Fibroblast of villous mesenchyme (primary cell): ENCODE measurements at regions not wholly inside any gene's neighbourhood (a gene's known extent, or its start where the extent isn't known, plus 50 kb on each side); places are given as distances from the start of the nearest gene placed in this dataset.
"Not testable (repeated sequence)": the region's sequence is repeated elsewhere in the genome, so short reads cannot be mapped to it uniquely, and the experiment has no call there.

Experiments
- DNase-seq: peaks from one replicate; pipeline ENCODE4 v3.0.0-alpha.2; 2010; ENCODE audit warnings: low read depth
- H3K4me3 ChIP-seq: 2 replicates; pipeline ENCODE4 v1.5.1; 2011; ENCODE audit warnings: low read depth, mild to moderate bottlenecking, low read length
- TF ChIP-seq, protein P1 (sequence below): IDR thresholded peaks from 2 replicates; pipeline ENCODE4 v1.5.1; 2012; ENCODE audit warnings: low read depth, mild to moderate bottlenecking, low read length; ENCODE audit not compliant: insufficient read depth

- TF ChIP-seq, protein P1, sequence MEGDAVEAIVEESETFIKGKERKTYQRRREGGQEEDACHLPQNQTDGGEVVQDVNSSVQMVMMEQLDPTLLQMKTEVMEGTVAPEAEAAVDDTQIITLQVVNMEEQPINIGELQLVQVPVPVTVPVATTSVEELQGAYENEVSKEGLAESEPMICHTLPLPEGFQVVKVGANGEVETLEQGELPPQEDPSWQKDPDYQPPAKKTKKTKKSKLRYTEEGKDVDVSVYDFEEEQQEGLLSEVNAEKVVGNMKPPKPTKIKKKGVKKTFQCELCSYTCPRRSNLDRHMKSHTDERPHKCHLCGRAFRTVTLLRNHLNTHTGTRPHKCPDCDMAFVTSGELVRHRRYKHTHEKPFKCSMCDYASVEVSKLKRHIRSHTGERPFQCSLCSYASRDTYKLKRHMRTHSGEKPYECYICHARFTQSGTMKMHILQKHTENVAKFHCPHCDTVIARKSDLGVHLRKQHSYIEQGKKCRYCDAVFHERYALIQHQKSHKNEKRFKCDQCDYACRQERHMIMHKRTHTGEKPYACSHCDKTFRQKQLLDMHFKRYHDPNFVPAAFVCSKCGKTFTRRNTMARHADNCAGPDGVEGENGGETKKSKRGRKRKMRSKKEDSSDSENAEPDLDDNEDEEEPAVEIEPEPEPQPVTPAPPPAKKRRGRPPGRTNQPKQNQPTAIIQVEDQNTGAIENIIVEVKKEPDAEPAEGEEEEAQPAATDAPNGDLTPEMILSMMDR: no peak
- no peak for DNase-seq
- H3K4me3 ChIP-seq: no peak overlapping the region
Measured at GRCh38 chr4:3612281-3612680, 80.1 kb upstream of the LRPAP1 start.

DNA sequence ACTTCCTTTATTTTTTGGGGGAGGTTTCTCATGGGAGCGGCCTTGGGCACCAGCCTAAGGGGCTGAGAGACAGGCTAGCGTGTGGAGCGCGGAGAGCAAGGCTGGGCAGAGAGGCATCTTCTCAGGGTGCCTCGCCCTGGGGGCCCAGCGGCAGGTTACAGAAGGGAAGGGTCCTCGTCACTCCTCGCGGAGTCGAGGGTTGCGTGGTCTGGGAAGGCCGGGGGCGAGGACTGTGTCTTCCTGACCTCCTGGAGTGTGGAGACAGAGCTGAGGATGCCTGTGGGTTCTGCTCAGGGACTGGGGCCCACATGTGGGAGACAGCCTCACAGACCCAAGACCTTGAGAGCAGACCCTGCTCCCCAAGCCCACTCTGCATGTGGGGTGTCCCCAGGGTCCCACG is 79.6 kb upstream of the LRPAP1 start:
- no peak for DNase-seq
- TF ChIP-seq, protein P1: no peak
- no peak overlapping the region for H3K4me3 ChIP-seq

- not testable (repeated sequence) for H3K4me3 ChIP-seq, DNase-seq
Measured at GRCh38 chr4:3610851-3611250, 78.6 kb upstream of the LRPAP1 start.

- H3K4me3 ChIP-seq, DNase-seq: not testable (repeated sequence)
Measured at GRCh38 chr4:3609905-3610304, 77.7 kb upstream of the LRPAP1 start.

GRCh38 chr4:3607690-3608552 is 75.7 kb upstream of the LRPAP1 start:
- DNase-seq: no peak
- TF ChIP-seq, protein P1: no peak
- H3K4me3 ChIP-seq: no peak overlapping the region

DNA sequence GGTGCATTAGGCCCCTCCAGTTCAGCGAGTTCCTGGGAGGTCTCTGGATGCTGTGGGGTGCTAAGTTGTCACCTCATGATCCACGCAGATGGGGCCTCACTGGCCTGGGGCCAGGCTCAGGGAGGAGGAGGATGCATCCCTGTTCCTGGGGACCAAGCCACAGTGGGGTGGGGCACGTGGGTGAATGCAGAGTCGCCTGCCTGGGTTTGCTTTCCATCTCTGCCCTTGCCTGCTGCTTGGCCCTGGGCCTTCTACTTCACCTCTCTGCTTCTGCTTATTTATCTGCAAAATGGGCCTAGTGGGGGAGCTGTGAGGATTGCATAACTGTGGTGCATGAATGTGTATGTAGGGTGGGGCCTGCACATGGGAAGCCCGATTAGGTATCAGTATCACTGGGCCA is 74.6 kb upstream of the LRPAP1 start:
- DNase-seq: not testable (repeated sequence)

DNA sequence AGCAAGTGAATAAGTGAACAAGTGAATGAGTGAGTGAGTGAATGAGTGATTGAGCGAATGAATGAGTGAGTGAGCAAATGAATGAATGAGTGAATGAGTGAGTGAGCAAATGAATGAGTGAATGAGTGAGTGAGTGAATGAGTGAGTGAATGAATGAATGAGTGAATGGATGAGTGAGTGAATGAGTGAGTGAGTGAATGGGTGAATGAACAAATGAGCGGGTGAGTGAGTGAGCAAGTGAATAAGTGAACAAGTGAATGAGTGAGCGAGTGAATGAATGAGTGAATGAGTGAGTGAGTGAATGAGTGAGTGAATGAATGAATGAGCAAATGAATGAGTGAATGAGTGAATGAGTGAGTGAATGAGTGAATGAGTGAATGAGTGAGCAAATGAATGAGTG is 74.0 kb upstream of the LRPAP1 start:
- H3K4me3 ChIP-seq, DNase-seq: not testable (repeated sequence)

More for the DNA sequence above, 74.6 kb upstream of the LRPAP1 start:
- not testable (repeated sequence) for H3K4me3 ChIP-seq

GRCh38 chr4:3605491-3605890 is 73.3 kb upstream of the LRPAP1 start:
- TF ChIP-seq, protein P1: no peak
- no peak overlapping the region for H3K4me3 ChIP-seq
- no peak for DNase-seq

DNA sequence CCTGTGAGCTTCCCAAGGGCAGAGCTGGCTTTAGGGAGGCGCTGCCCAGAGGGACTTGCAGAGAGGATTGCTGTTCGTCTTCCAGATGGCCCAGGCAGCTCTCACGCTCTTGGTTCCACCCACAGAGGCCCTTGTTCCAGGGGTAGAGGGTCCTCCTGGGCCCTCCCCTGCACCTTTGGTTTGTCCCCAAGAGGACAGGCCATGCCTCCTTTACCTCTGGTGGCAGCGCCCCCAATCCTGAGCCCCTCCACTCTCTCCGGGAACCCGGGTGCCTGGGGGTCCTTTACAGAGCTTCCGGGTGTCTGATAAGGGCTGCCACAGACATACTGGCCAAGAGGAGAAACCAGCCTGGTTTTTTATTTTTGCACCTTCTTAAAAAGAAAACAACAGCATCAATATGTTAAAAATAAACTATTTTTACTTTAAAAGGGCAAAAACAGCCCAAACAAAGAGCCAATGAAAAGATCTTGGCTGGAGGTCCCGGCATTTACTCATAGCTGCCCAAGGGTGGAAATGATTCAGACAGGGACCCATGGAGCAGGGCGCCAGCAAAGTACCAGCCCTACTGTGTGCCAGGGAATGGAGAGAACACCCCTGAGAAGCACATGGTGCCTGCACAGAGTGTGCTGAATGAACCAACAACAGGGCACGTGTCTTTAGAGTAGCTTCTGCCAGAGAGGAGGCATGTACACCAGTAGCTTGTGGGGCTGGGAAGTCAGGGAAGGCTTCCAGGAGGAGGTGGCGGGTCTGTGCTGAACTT is 70.8 kb upstream of the LRPAP1 start:
- H3K4me3 ChIP-seq, DNase-seq: not testable (repeated sequence)
